ENCODE measurements at regions not wholly inside any gene's neighbourhood (a gene's known extent, or its start where the extent isn't known, plus 50 kb on each side); places are given as distances from the start of the nearest gene placed in this dataset.

GRCh38 chr6:11393713-11394627 lies 143.6 kb upstream of the TMEM170B start (continued):
- TF ChIP-seq FOXO4 (CRISPR knock-in tag; conservative IDR thresholded peaks at IDR 0.05) (0 out of 2 replicates have a peak, but pooled peaks have one; percentile 9), IRF2 (CRISPR knock-in tag; IDR thresholded peaks at IDR 0.05) (0 out of 2 replicates have a peak, but pooled peaks have one; percentile 36), ELF3 (CRISPR knock-in tag; IDR thresholded peaks at IDR 0.05) (0 out of 2 replicates have a peak, but pooled peaks have one; percentile 37), ZNF674 (CRISPR knock-in tag; IDR thresholded peaks at IDR 0.05; ENCODE audit: low read depth) (no peak), MYNN (CRISPR knock-in tag; IDR thresholded peaks at IDR 0.05; ENCODE audit: low read depth) (no peak), RAD21 (CRISPR knock-in tag; IDR thresholded peaks at IDR 0.05) (no peak), NR2F6 (IDR thresholded peaks at IDR 0.05) (no peak), NR2F6 (CRISPR knock-in tag; IDR thresholded peaks at IDR 0.05) (no peak), TIGD3 (CRISPR knock-in tag; IDR thresholded peaks at IDR 0.05; ENCODE audit: borderline replicate concordance) (no peak)

All from HepG2 (cell line).